SK-N-SH treated with all-trans-retinoic acid at 6 μM for 48 hours (cell line): ENCODE measurements at regions not wholly inside any gene's neighbourhood (a gene's known extent, or its start where the extent isn't known, plus 50 kb on each side); places are given as distances from the start of the nearest gene placed in this dataset.

ENCODE experiments used
- ATAC-seq: fragments of 200-7000 bp; cut with Tn5 transposase; 3 replicates; pipeline ENCODE4 v1.9.1; 2020; ENCODE audit warnings: mild to moderate bottlenecking, moderate library complexity
- ARNTL ChIP-seq: fragments of 450-650 bp; formaldehyde crosslinking; IDR thresholded peaks from 2 replicates; pipeline ENCODE4 v1.5.0; 2020; ENCODE audit warnings: low read depth, mild to moderate bottlenecking, moderate library complexity, borderline replicate concordance
- BACH2 ChIP-seq: fragments of 250-450 bp; sonication (Bioruptor Pico); IDR thresholded peaks from 2 replicates; pipeline ENCODE4 v1.9.0; 2021; ENCODE audit warnings: mild to moderate bottlenecking, borderline replicate concordance
- CSDC2 ChIP-seq: fragments of 250-450 bp; sonication (Bioruptor Pico); IDR thresholded peaks from 2 replicates; pipeline ENCODE4 v1.5.0; 2020; ENCODE audit warnings: mild to moderate bottlenecking, moderate library complexity
- ESRRG ChIP-seq: fragments of 250-450 bp; sonication (Bioruptor Pico); IDR thresholded peaks from 2 replicates; pipeline ENCODE4 v1.6.1; 2021; ENCODE audit warnings: mild to moderate bottlenecking
- GLIS3 ChIP-seq: fragments of 250-450 bp; sonication (Bioruptor Pico); IDR thresholded peaks from 2 replicates; pipeline ENCODE4 v1.5.0; 2020; ENCODE audit warnings: mild to moderate bottlenecking, moderate library complexity
- ISL1 ChIP-seq: fragments of 250-450 bp; sonication (Bioruptor Pico); IDR thresholded peaks from 2 replicates; pipeline ENCODE4 v2.1.2; 2022; ENCODE audit warnings: mild to moderate bottlenecking, moderate library complexity
- OSR1 ChIP-seq: fragments of 250-450 bp; sonication (Bioruptor Pico); IDR thresholded peaks from 2 replicates; pipeline ENCODE4 v1.8.0; 2022; ENCODE audit warnings: moderate library complexity, mild to moderate bottlenecking, inconsistent platforms
- PPARA ChIP-seq: fragments of 250-450 bp; sonication (Bioruptor Pico); IDR thresholded peaks from 2 replicates; pipeline ENCODE4 v1.5.0; 2020; ENCODE audit warnings: mild to moderate bottlenecking, borderline replicate concordance
- RARB ChIP-seq: fragments of 250-450 bp; sonication (Bioruptor Pico); IDR thresholded peaks from 2 replicates; pipeline ENCODE4 v1.8.0; 2021; ENCODE audit warnings: mild to moderate bottlenecking, moderate library complexity
- SNAI2 ChIP-seq: fragments of 250-450 bp; sonication (Bioruptor Pico); IDR thresholded peaks from 2 replicates; pipeline ENCODE4 v1.5.0; 2020; ENCODE audit warnings: mild to moderate bottlenecking, moderate library complexity
- TCF4 ChIP-seq: fragments of 250-450 bp; sonication (Bioruptor Pico); IDR thresholded peaks from 2 replicates; pipeline ENCODE4 v1.8.0; 2021; ENCODE audit warnings: mild to moderate bottlenecking, moderate library complexity, borderline replicate concordance
- TOX ChIP-seq: fragments of 250-450 bp; sonication (Bioruptor Pico); IDR thresholded peaks from 2 replicates; pipeline ENCODE4 v1.8.0; 2021; ENCODE audit warnings: mild to moderate bottlenecking, moderate library complexity, borderline replicate concordance
- ZC3H10 ChIP-seq: fragments of 250-450 bp; sonication (Bioruptor Pico); IDR thresholded peaks from 2 replicates; pipeline ENCODE4 v1.5.1; 2021; ENCODE audit warnings: mild to moderate bottlenecking, moderate library complexity
- ZFP3 ChIP-seq: fragments of 250-450 bp; sonication (Bioruptor Pico); IDR thresholded peaks from 2 replicates; pipeline ENCODE4 v1.5.0; 2020; ENCODE audit warnings: mild to moderate bottlenecking, moderate library complexity
- ZFP30 ChIP-seq: fragments of 450-650 bp; formaldehyde crosslinking; IDR thresholded peaks from 2 replicates; pipeline ENCODE4 v1.5.0; 2022; ENCODE audit warnings: mild to moderate bottlenecking, moderate library complexity
- ZNF565 ChIP-seq: fragments of 450-650 bp; formaldehyde crosslinking; conservative IDR thresholded peaks from 2 replicates; pipeline ENCODE4 v1.5.0; 2020; ENCODE audit warnings: low read depth, mild to moderate bottlenecking, moderate library complexity
- ZNF70 ChIP-seq: fragments of 450-650 bp; formaldehyde crosslinking; IDR thresholded peaks from 2 replicates; pipeline ENCODE4 v1.5.0; 2020; ENCODE audit warnings: mild to moderate bottlenecking, moderate library complexity
- ZNF8 ChIP-seq: fragments of 450-650 bp; formaldehyde crosslinking; IDR thresholded peaks from 2 replicates; pipeline ENCODE4 v1.5.0; 2020; ENCODE audit warnings: mild to moderate bottlenecking, moderate library complexity
- TF ChIP-seq, protein P1 (sequence below): fragments of 250-450 bp; sonication (Bioruptor Pico); IDR thresholded peaks from 2 replicates; pipeline ENCODE4 v1.5.1; 2021; ENCODE audit warnings: mild to moderate bottlenecking, moderate library complexity
- TF ChIP-seq, protein P2 (sequence below): fragments of 250-450 bp; sonication (Bioruptor Pico); IDR thresholded peaks from 2 replicates; pipeline ENCODE4 v1.5.1; 2020; ENCODE audit warnings: low read depth, mild to moderate bottlenecking, moderate library complexity
- TF ChIP-seq, protein P3 (sequence below): fragments of 250-450 bp; sonication (Bioruptor Pico); IDR thresholded peaks from 2 replicates; pipeline ENCODE4 v1.8.0; 2020; ENCODE audit warnings: mild to moderate bottlenecking, moderate library complexity, borderline replicate concordance
- TF ChIP-seq, protein P4 (sequence below): fragments of 250-450 bp; sonication (Bioruptor Pico); IDR thresholded peaks from 2 replicates; pipeline ENCODE4 v1.8.0; 2021; ENCODE audit warnings: low read depth, mild to moderate bottlenecking, moderate library complexity, borderline replicate concordance

DNA sequence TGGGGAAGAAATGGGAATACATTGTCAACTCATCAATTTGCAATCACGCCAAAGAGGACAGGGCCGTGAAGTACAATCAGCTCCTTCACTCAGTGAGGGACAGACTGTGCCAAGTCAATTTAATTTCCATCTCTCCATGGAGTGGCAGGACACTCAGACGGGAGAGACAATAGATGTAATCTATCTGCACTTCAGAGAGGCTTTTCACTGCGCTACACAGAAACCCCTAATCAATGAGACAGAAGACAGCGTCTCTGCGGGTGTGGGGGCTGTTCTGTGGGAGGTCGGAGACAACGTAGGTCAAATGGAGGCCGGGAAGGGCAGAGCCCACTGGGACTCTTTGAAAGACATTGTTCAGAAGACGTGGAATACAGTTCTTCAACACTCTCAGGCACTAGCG lies 541.0 kb upstream of the ADARB2 start (continued):
- TF ChIP-seq GLIS3 (CRISPR knock-in tag) (no peak), PPARA (CRISPR knock-in tag) (no peak)
- TF ChIP-seq, all 23 proteins: peak for 0

DNA sequence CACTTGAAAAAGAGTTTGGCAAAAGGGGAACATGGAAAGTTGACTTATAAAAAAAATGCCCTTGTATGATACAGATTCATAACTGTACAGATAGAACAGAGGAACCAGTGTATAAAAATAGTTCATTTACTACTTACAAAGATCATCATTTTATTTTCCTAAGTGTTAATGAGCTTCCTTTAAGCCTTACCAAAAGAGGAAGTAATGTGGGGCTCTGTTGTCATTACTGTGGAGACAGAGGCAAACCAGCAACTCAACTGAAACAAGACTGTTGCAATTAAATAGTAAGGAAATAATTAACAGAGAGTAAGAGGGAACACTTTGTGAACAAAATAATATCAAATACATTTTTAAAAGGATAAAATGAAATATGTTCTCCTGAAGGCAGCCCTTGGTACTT lies 526.2 kb upstream of the ADARB2 start:
- ATAC-seq, result no peak
- TF ChIP-seq TCF4 (no peak), PPARA (CRISPR knock-in tag) (no peak), SNAI2 (CRISPR knock-in tag) (no peak), ARNTL (no peak), BACH2 (CRISPR knock-in tag) (no peak), RARB (CRISPR knock-in tag) (no peak), TOX (CRISPR knock-in tag) (no peak), ISL1 (no peak), ESRRG (CRISPR knock-in tag) (no peak), GLIS3 (CRISPR knock-in tag) (no peak), CSDC2 (CRISPR knock-in tag) (no peak), ZFP30 (CRISPR knock-in tag) (no peak), ZNF8 (CRISPR knock-in tag) (no peak), OSR1 (no peak), ZFP3 (no peak), ZNF565 (no peak)
- TF ChIP-seq, protein P1, sequence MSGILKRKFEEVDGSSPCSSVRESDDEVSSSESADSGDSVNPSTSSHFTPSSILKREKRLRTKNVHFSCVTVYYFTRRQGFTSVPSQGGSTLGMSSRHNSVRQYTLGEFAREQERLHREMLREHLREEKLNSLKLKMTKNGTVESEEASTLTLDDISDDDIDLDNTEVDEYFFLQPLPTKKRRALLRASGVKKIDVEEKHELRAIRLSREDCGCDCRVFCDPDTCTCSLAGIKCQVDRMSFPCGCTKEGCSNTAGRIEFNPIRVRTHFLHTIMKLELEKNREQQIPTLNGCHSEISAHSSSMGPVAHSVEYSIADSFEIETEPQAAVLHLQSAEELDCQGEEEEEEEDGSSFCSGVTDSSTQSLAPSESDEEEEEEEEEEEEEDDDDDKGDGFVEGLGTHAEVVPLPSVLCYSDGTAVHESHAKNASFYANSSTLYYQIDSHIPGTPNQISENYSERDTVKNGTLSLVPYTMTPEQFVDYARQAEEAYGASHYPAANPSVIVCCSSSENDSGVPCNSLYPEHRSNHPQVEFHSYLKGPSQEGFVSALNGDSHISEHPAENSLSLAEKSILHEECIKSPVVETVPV (CRISPR knock-in tag), result no peak
- TF ChIP-seq, protein P2, sequence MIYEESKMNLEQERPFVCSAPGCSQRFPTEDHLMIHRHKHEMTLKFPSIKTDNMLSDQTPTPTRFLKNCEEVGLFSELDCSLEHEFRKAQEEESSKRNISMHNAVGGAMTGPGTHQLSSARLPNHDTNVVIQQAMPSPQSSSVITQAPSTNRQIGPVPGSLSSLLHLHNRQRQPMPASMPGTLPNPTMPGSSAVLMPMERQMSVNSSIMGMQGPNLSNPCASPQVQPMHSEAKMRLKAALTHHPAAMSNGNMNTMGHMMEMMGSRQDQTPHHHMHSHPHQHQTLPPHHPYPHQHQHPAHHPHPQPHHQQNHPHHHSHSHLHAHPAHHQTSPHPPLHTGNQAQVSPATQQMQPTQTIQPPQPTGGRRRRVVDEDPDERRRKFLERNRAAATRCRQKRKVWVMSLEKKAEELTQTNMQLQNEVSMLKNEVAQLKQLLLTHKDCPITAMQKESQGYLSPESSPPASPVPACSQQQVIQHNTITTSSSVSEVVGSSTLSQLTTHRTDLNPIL, result no peak
- TF ChIP-seq, protein P3, sequence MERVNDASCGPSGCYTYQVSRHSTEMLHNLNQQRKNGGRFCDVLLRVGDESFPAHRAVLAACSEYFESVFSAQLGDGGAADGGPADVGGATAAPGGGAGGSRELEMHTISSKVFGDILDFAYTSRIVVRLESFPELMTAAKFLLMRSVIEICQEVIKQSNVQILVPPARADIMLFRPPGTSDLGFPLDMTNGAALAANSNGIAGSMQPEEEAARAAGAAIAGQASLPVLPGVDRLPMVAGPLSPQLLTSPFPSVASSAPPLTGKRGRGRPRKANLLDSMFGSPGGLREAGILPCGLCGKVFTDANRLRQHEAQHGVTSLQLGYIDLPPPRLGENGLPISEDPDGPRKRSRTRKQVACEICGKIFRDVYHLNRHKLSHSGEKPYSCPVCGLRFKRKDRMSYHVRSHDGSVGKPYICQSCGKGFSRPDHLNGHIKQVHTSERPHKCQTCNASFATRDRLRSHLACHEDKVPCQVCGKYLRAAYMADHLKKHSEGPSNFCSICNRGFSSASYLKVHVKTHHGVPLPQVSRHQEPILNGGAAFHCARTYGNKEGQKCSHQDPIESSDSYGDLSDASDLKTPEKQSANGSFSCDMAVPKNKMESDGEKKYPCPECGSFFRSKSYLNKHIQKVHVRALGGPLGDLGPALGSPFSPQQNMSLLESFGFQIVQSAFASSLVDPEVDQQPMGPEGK (CRISPR knock-in tag), result no peak

DNA sequence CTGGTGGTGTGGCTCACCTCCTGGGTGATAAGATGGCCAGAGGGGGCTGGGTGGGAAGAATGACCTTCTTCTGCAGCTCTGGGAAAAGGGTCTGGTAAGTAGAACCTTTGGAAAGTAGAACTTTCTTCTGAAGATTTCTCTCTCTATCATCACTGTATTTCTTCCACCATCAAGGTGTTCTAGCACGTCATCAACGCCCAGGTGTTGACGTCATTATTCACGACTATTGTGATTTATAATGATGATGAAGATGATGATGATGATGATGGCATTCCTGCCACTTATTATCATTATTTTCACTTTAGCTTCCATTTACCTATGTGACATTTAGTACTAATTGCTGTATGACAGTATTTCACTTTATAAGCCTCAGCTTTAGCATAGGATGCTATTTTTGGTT lies 525.6 kb upstream of the ADARB2 start:
- ATAC-seq, result no peak

DNA sequence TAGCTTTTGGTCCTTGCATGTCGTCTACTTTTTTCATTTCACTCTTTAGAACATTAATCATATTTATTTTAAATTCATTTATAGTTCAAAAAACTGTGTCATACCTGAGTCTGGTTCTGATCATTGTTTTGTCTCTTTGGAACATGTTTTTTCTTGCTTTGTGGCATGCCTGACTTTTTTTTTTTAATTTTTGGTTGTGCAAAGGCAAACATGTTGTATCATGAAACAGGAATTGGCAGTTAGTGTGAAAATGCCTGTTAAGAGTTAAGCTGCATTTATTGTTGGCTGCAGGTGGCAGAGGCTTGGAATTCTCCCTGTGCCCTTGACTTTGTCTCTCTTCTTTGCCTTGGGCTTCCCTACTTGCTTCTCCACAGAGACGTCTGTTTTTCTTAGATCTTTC lies 525.0 kb upstream of the ADARB2 start:
- ATAC-seq, result no peak

More for the DNA sequence above, 525.6 kb upstream of the ADARB2 start:
- TF ChIP-seq, protein P4, sequence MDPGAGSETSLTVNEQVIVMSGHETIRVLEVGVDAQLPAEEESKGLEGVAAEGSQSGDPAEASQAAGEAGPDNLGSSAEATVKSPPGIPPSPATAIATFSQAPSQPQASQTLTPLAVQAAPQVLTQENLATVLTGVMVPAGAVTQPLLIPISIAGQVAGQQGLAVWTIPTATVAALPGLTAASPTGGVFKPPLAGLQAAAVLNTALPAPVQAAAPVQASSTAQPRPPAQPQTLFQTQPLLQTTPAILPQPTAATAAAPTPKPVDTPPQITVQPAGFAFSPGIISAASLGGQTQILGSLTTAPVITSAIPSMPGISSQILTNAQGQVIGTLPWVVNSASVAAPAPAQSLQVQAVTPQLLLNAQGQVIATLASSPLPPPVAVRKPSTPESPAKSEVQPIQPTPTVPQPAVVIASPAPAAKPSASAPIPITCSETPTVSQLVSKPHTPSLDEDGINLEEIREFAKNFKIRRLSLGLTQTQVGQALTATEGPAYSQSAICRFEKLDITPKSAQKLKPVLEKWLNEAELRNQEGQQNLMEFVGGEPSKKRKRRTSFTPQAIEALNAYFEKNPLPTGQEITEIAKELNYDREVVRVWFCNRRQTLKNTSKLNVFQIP (CRISPR knock-in tag), result no peak

More for the DNA sequence above, 525.0 kb upstream of the ADARB2 start:
- TF ChIP-seq ZC3H10 (CRISPR knock-in tag) (no peak), ZFP30 (CRISPR knock-in tag) (no peak), ZNF565 (no peak), RARB (CRISPR knock-in tag) (no peak), ESRRG (CRISPR knock-in tag) (no peak), BACH2 (CRISPR knock-in tag) (no peak), ZNF70 (CRISPR knock-in tag) (no peak), SNAI2 (CRISPR knock-in tag) (no peak), OSR1 (no peak), GLIS3 (CRISPR knock-in tag) (no peak), ISL1 (no peak)
- TF ChIP-seq, protein P4 (CRISPR knock-in tag), result no peak
- TF ChIP-seq, protein P1 (CRISPR knock-in tag), result no peak
